ENCODE measurements at regions not wholly inside any gene's neighbourhood (a gene's known extent, or its start where the extent isn't known, plus 50 kb on each side); places are given as distances from the start of the nearest gene placed in this dataset.

GRCh38 chr21:36547464-36547863 lies 67.5 kb upstream of the CLDN14 start:
- Histone ChIP-seq H2AFZ (ENCODE audit: low read depth, low read length, poor library complexity, severe bottlenecking) (no peak overlapping the region), H3K4me1 (ENCODE audit: control insufficient read depth in 1 of 2, insufficient read depth in 2 of 2, low read length in 2 of 2) (no peaks in the 10 kb centered on the region), H3K4me2 (ENCODE audit: low read length) (no peak overlapping the region), H4K20me1 (ENCODE audit: insufficient read depth) (no peaks in the 10 kb centered on the region), H3K27me3 (ENCODE audit: insufficient read depth, low read length) (peaks cover 32% of the 10 kb centered on the region), H3K4me3 (replicated peaks in 1 of 2; ENCODE audit: low read depth in 1 of 2, low read length in 2 of 2) (no peak overlapping the region), H3K27ac (ENCODE audit: low read depth, low read length) (no peak overlapping the region), H3K36me3 (ENCODE audit: control insufficient read depth in 1 of 2, insufficient read depth in 2 of 2, low read length in 2 of 2) (no peaks in the 10 kb centered on the region), H3K9me3 (ENCODE audit: control insufficient read depth in 1 of 2, insufficient read depth in 1 of 2, low read depth in 1 of 2, low read length in 2 of 2) (no peaks in the 10 kb centered on the region), H3K79me2 (ENCODE audit: insufficient read depth, low read length) (no peaks in the 10 kb centered on the region), H3K9ac (ENCODE audit: low read length) (no peak overlapping the region), H3K9me2 (ENCODE audit: insufficient read depth) (no peaks in the 10 kb centered on the region)
- RAD21 ChIA-PET (ENCODE audit: low non-redundant PET in 1 of 2, low total read pairs in 2 of 2, uncharacterized antibody in 2 of 2, unreplicated experiment in 2 of 2) = no interaction called here
- POLR2A ChIA-PET = no interaction called here
- ATAC-seq = no peak
- TF ChIP-seq, protein P1, sequence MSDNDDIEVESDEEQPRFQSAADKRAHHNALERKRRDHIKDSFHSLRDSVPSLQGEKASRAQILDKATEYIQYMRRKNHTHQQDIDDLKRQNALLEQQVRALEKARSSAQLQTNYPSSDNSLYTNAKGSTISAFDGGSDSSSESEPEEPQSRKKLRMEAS (IDR thresholded peaks at IDR 0.05) = no peak
- TF ChIP-seq ZBTB33 (IDR thresholded peaks at IDR 0.05; ENCODE audit: extremely low read depth, insufficient replicate concordance, low read length) = no peak
- TF ChIP-seq CBX3 (IDR thresholded peaks at IDR 0.05; ENCODE audit: low read depth) = no peak
- no peak for TF ChIP-seq JUND (IDR thresholded peaks at IDR 0.05)
- TF ChIP-seq, protein P2, sequence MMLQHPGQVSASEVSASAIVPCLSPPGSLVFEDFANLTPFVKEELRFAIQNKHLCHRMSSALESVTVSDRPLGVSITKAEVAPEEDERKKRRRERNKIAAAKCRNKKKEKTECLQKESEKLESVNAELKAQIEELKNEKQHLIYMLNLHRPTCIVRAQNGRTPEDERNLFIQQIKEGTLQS (IDR thresholded peaks at IDR 0.05) = no peak
- TF ChIP-seq CEBPB (IDR thresholded peaks at IDR 0.05; ENCODE audit: low read depth) = no peak
- TF ChIP-seq, protein P3, sequence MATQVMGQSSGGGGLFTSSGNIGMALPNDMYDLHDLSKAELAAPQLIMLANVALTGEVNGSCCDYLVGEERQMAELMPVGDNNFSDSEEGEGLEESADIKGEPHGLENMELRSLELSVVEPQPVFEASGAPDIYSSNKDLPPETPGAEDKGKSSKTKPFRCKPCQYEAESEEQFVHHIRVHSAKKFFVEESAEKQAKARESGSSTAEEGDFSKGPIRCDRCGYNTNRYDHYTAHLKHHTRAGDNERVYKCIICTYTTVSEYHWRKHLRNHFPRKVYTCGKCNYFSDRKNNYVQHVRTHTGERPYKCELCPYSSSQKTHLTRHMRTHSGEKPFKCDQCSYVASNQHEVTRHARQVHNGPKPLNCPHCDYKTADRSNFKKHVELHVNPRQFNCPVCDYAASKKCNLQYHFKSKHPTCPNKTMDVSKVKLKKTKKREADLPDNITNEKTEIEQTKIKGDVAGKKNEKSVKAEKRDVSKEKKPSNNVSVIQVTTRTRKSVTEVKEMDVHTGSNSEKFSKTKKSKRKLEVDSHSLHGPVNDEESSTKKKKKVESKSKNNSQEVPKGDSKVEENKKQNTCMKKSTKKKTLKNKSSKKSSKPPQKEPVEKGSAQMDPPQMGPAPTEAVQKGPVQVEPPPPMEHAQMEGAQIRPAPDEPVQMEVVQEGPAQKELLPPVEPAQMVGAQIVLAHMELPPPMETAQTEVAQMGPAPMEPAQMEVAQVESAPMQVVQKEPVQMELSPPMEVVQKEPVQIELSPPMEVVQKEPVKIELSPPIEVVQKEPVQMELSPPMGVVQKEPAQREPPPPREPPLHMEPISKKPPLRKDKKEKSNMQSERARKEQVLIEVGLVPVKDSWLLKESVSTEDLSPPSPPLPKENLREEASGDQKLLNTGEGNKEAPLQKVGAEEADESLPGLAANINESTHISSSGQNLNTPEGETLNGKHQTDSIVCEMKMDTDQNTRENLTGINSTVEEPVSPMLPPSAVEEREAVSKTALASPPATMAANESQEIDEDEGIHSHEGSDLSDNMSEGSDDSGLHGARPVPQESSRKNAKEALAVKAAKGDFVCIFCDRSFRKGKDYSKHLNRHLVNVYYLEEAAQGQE (IDR thresholded peaks at IDR 0.05; ENCODE audit: low read depth) = no peak
- no peak for TF ChIP-seq EGR1 (IDR thresholded peaks at IDR 0.05; ENCODE audit: low read depth)
- no peak for TF ChIP-seq FOSL1 (IDR thresholded peaks at IDR 0.05; ENCODE audit: low read depth)
- no peak for TF ChIP-seq EZH2 (IDR thresholded peaks at IDR 0.05)
- TF ChIP-seq RAD21 (IDR thresholded peaks at IDR 0.05; ENCODE audit: low read depth) = no peak
- TF ChIP-seq ZFX (IDR thresholded peaks at IDR 0.05) = no peak
- no peak for TF ChIP-seq ELF1 (IDR thresholded peaks at IDR 0.05; ENCODE audit: borderline replicate concordance, low read depth)
- TF ChIP-seq POLR2A (IDR thresholded peaks at IDR 0.05; ENCODE audit: borderline replicate concordance, extremely low read depth, insufficient read depth, insufficient read length) = no peak
- TF ChIP-seq YY1 (IDR thresholded peaks at IDR 0.05; ENCODE audit: extremely low read depth, insufficient replicate concordance, low read depth, low read length) = no peak
- TF ChIP-seq, protein P4, sequence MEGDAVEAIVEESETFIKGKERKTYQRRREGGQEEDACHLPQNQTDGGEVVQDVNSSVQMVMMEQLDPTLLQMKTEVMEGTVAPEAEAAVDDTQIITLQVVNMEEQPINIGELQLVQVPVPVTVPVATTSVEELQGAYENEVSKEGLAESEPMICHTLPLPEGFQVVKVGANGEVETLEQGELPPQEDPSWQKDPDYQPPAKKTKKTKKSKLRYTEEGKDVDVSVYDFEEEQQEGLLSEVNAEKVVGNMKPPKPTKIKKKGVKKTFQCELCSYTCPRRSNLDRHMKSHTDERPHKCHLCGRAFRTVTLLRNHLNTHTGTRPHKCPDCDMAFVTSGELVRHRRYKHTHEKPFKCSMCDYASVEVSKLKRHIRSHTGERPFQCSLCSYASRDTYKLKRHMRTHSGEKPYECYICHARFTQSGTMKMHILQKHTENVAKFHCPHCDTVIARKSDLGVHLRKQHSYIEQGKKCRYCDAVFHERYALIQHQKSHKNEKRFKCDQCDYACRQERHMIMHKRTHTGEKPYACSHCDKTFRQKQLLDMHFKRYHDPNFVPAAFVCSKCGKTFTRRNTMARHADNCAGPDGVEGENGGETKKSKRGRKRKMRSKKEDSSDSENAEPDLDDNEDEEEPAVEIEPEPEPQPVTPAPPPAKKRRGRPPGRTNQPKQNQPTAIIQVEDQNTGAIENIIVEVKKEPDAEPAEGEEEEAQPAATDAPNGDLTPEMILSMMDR (IDR thresholded peaks at IDR 0.05 in 2 of 3, conservative IDR thresholded peaks at IDR 0.05 in 1 of 3; ENCODE audit: borderline replicate concordance in 1 of 3, insufficient read depth in 1 of 3, low read depth in 2 of 3, low read length in 2 of 3) = no peak
- no peak for TF ChIP-seq SRF (IDR thresholded peaks at IDR 0.05; ENCODE audit: low read depth)
- TF ChIP-seq POLR2AphosphoS5 (IDR thresholded peaks at IDR 0.05; ENCODE audit: low read depth, low read length) = no peak
- CTCF ChIA-PET = no interaction called here
- no TSS peak for BruUV-seq (replicated peaks)
- DNase-seq (ENCODE audit: low read depth, low spot score) = no peak
- intact Hi-C loops (cut with micrococcal nuclease) = no loop called here
